ENCODE measurements at regions not wholly inside any gene's neighbourhood (a gene's known extent, or its start where the extent isn't known, plus 50 kb on each side); places are given as distances from the start of the nearest gene placed in this dataset.

DNA sequence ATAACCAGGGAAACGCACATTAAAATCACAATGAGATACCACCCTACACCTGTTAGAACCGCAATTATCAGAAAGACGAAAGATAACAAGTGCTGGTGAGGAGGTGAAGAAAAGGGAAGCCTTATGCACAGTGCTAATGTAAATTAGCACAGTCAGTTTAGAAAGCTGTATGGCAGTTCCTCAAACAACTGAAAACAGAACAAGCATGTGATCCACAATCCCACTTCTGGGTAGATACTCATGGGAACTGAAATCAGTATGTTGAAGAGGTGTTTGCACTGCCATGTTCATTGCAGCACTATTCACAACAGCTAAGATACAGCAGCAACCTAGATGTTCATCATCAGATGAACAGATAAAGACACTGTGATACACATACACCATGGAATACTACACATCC lies 75.0 kb upstream of the CCND1 start:
- Histone ChIP-seq H3K36me3 (no peaks in the 10 kb centered on the region), H3K27ac (no peak overlapping the region), H3K4me1 (no peaks in the 10 kb centered on the region), H3K4me3 (no peak overlapping the region), H3K9me3 (peaks cover 0 to 5% (median 0%) of the 10 kb centered on the region in 3 donors), H3K27me3 (no peaks in the 10 kb centered on the region)
- TF ChIP-seq, protein P1, sequence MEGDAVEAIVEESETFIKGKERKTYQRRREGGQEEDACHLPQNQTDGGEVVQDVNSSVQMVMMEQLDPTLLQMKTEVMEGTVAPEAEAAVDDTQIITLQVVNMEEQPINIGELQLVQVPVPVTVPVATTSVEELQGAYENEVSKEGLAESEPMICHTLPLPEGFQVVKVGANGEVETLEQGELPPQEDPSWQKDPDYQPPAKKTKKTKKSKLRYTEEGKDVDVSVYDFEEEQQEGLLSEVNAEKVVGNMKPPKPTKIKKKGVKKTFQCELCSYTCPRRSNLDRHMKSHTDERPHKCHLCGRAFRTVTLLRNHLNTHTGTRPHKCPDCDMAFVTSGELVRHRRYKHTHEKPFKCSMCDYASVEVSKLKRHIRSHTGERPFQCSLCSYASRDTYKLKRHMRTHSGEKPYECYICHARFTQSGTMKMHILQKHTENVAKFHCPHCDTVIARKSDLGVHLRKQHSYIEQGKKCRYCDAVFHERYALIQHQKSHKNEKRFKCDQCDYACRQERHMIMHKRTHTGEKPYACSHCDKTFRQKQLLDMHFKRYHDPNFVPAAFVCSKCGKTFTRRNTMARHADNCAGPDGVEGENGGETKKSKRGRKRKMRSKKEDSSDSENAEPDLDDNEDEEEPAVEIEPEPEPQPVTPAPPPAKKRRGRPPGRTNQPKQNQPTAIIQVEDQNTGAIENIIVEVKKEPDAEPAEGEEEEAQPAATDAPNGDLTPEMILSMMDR (IDR thresholded peaks at IDR 0.05), result no peak
- no peak for DNase-seq
- intact Hi-C loops (cut with DNase I; ENCODE audit: low total_unique reads), result no loop called here

DNA sequence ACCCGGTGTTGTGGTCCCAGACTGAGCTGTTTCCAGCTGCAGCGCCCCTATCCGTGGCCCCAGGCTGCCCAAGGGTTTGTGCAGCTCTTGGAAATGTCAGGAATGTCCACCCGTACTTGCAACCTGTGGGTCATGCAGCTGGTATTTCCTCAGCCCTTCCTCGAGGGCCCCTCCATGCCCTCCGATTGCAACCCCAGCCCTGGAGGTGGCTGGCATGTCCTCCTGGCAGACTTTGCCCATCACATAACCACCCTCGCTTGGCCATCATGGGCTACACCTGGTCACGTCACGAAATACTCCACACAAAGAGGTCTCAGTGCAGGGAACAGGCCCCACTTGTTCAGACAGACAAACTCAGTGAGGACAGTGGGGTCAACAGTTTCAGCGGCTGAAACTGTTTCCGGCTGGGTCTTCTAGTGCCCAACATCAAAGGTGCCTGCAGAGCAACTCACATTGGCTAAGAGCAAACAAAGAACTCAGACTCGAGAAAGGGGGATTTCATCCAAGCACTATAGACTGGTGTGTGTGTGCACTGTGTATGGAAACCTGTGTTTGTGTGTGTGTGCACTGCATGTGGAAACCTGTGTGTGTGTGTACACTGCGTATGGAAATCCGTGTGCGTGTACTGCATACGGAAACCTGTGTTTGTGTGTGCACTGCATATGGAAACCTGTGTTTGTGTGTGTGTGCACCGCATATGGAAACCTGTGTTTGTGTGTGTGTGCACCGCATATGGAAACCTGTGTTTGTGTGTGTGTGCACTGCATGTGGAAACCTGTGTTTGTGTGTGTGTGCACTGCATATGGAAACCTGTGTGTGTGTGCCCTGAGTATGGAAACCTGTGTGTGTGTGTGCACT lies 72.8 kb upstream of the CCND1 start:
- Histone ChIP-seq H3K4me3 (no peak overlapping the region), H3K9me3 (no peaks in the 10 kb centered on the region), H3K4me1 (no peaks in the 10 kb centered on the region), H3K27ac (no peak overlapping the region), H3K27me3 (no peaks in the 10 kb centered on the region), H3K36me3 (no peaks in the 10 kb centered on the region)
- DNase-seq, result no peak
- TF ChIP-seq, protein P1 (IDR thresholded peaks at IDR 0.05), result no peak
- intact Hi-C loops (cut with DNase I; ENCODE audit: low total_unique reads), result no loop called here

DNA sequence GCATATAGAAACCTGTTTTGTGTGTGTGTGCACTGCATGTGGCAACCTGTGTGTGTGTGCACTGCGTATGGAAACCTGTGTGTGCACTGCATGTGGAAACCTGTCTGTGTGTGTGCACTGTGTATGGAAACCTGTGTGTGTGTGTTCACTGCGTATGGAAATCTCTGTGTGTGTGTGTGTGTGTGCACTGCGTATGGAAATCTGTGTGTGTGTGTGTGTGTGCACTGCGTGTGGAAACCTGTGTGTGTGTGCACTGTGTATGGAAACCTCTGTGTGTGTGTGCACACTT lies 72.2 kb upstream of the CCND1 start:
- no peak overlapping the region for H3K4me3 ChIP-seq
- DNase-seq, result no peak
- intact Hi-C loops (cut with DNase I; ENCODE audit: low total_unique reads), result no loop called here
- TF ChIP-seq, protein P1 (IDR thresholded peaks at IDR 0.05), result no peak
- no peaks in the 10 kb centered on the region for H3K9me3 ChIP-seq
- no peaks in the 10 kb centered on the region for H3K36me3 ChIP-seq
- no peaks in the 10 kb centered on the region for H3K4me1 ChIP-seq
- no peaks in the 10 kb centered on the region for H3K27me3 ChIP-seq
- H3K27ac ChIP-seq, result no peak overlapping the region

DNA sequence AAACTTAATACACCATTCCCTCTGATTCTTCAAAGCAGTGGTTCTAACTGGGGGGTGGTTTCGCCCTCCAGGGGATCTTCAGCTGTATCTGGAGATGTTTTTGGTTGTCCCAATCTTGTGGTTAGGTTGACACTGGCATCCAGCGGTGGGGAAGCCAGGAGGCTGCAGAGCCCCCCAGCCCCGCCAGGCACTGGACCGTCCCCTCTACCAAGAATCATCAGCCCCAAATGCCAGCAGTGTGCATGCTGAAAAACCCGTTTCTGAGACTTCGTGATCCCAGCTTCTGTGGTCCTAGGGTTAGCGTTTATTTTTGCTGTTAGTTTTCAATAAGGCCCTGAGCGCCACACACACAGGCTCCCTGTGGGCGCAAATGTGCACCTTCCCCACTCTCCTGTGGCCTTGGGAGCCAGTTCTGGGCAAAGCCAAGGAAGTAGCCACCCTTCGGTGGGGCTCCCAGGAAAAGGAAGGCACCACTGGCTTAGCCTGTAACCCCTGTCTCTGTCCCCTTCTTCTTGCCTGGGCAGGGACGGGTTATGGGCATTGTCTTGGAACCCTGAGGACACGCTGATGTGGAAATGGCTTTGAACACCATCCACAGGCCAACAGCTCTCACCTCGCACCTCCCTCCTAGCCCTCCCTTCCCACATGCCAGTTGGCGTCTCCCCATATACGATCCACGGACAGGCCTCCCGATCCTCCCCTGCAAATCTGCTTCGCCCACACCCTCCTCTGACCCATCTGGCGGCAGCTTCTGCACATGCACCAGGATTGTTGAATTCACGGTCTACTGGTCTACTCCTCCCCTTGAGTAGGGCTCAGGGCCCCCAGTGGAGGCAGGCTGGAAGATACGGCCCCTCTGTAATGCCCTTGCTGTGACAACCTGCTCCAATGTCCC lies 71.4 kb upstream of the CCND1 start:
- Histone ChIP-seq H3K4me3 (no peak overlapping the region), H3K36me3 (no peaks in the 10 kb centered on the region), H3K27me3 (no peaks in the 10 kb centered on the region), H3K4me1 (no peaks in the 10 kb centered on the region), H3K27ac (no peak overlapping the region), H3K9me3 (no peaks in the 10 kb centered on the region)
- TF ChIP-seq, protein P1 (IDR thresholded peaks at IDR 0.05), result no peak
- DNase-seq, result no peak
- intact Hi-C loops (cut with DNase I; ENCODE audit: low total_unique reads), result no loop called here

DNA sequence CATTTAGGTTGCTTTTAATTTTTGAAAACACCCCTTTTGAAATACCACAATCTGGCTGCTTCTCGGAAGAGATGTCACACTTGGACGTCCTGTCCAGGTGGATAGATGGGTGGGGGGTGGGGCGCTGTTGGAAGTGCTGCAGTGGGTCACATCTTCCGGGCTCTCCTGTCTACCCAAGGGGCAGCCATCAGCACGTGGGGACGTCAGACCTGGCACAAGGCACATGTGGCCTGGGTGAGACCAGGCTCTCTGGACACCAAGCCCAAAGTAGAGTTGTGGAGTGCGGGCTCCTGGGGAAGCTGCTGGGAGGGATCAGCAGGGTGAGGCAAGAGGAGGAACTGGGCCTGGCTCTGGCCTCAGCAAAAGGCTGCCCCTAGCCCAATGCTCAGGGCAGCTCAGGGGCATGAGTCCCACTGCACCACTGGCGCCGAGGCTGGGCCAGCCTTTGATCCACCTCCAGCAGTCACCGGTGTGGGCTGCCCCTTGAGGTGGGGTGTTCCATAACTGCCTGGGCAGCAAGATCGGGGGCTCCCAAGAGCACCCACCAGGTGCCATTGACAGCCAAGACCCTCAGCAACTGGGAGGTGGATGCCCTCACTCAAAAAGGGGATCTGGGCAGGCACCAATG lies 68.6 kb upstream of the CCND1 start:
- Histone ChIP-seq H3K4me3 (no peak overlapping the region), H3K36me3 (no peaks in the 10 kb centered on the region), H3K9me3 (no peaks in the 10 kb centered on the region), H3K27me3 (peaks cover 0 to 7% of the 10 kb centered on the region in 2 donors), H3K27ac (no peak overlapping the region), H3K4me1 (no peaks in the 10 kb centered on the region)
- TF ChIP-seq, protein P1 (IDR thresholded peaks at IDR 0.05), result no peak
- intact Hi-C loops (cut with DNase I; ENCODE audit: low total_unique reads), result no loop called here
- no peak for DNase-seq
